GM12878 (cell line): ENCODE measurements at regions not wholly inside any gene's neighbourhood (a gene's known extent, or its start where the extent isn't known, plus 50 kb on each side); places are given as distances from the start of the nearest gene placed in this dataset.

ENCODE experiments used
- ATAC-seq: fragments of 200-7000 bp; cut with Tn5 transposase; 3 replicates; pipeline ENCODE4 v1.9.1; 2020; ENCODE audit warnings: mild to moderate bottlenecking, moderate library complexity
- BruUV-seq: library from RNA; stranded (reverse); fragments of 400-500 nt; replicated peaks from 2 replicates; lab custom pipeline; 2021; lab: Mats Ljungman, UMichigan
- CTCF ChIA-PET: fragments of 300-600 bp; sonication (Branson Sonifier 250); formaldehyde crosslinking; extraction: SDS; loops from one replicate; lab custom pipeline; 2021; ENCODE audit warnings: inconsistent platforms; lab: Yijun Ruan, JAX
- POLR2A ChIA-PET: fragments of 350-600 bp; formaldehyde crosslinking; extraction: SDS; loops from one replicate; lab custom pipeline; 2021; ENCODE audit warnings: inconsistent platforms; lab: Charles Lee
- RAD21 ChIA-PET: fragments of 300-600 bp; sonication (Branson Sonifier 250); formaldehyde crosslinking; loops from one replicate; lab custom pipeline; 2023; ENCODE audit warnings: antibody characterized with exemption; ENCODE audit not compliant: unreplicated experiment; lab: Charles Lee
- SMC1A ChIA-PET: fragments of 300-600 bp; sonication (Branson Sonifier 250); formaldehyde crosslinking; loops from one replicate; lab custom pipeline; 2023; ENCODE audit not compliant: unreplicated experiment, uncharacterized antibody; lab: Charles Lee
- DNase-seq: peaks from one replicate; pipeline ENCODE4 v3.0.0-alpha.2; 2011; ENCODE audit warnings: low read depth, low spot score
- FAIRE-seq: peaks from 3 replicates; lab custom pipeline; 2011; peaks lifted over from hg19 to GRCh38; lab: Jason Lieb, UNC
- H2AFZ ChIP-seq: 2 replicates; pipeline ENCODE4 v1.6.0; 2011; ENCODE audit warnings: low read depth, low read length, control low read depth; ENCODE audit not compliant: control insufficient read depth
- H3K27ac ChIP-seq: 2 replicates; pipeline ENCODE4 v1.5.1; 2011; ENCODE audit warnings: control low read depth; ENCODE audit not compliant: control insufficient read depth, insufficient read depth
- H3K27me3 ChIP-seq, 2 experiments: replicated peaks in 1 of 2; 2 replicates each; pipeline versions ENCODE4 v1.6.0 to v1.6.1; 2011; ENCODE audit warnings: low read length in 1 of 2; ENCODE audit not compliant: control insufficient read depth in 2 of 2, insufficient read depth in 2 of 2
- H3K36me3 ChIP-seq, 2 experiments: 2 replicates each; pipeline ENCODE4 v1.5.1; 2011; ENCODE audit warnings: low read length in 1 of 2; ENCODE audit not compliant: control insufficient read depth in 2 of 2, insufficient read depth in 2 of 2
- H3K4me1 ChIP-seq: 2 replicates; pipeline ENCODE4 v1.6.1; 2011; ENCODE audit warnings: mild to moderate bottlenecking, low read length, moderate library complexity, mixed read lengths; ENCODE audit not compliant: control insufficient read depth, insufficient read depth
- H3K4me2 ChIP-seq: 2 replicates; pipeline ENCODE4 v1.6.0; 2011; ENCODE audit warnings: control low read depth; ENCODE audit not compliant: control insufficient read depth, insufficient read depth
- H3K4me3 ChIP-seq: fragments of 200-600 bp; sonication (generic); 2 replicates; pipeline ENCODE4 v1.5.1; 2016
- H3K79me2 ChIP-seq: 2 replicates; pipeline ENCODE4 v1.6.0; 2011; ENCODE audit warnings: low read length; ENCODE audit not compliant: control insufficient read depth, insufficient read depth
- H3K9ac ChIP-seq: 2 replicates; pipeline ENCODE4 v1.8.0; 2011; ENCODE audit warnings: low read length, control low read depth, mixed read lengths; ENCODE audit not compliant: control insufficient read depth, insufficient read depth
- H3K9me3 ChIP-seq: replicated peaks from 3 replicates; pipeline ENCODE4 v1.5.1; 2011; ENCODE audit warnings: mild to moderate bottlenecking, low read length; ENCODE audit not compliant: control insufficient read depth, insufficient read depth
- H4K20me1 ChIP-seq: 2 replicates; pipeline ENCODE4 v1.6.0; 2011; ENCODE audit not compliant: control insufficient read depth, insufficient read depth
- BMI1 ChIP-seq: fragments of 450-650 bp; IDR thresholded peaks from 2 replicates; pipeline ENCODE4 v1.6.1; 2016; ENCODE audit warnings: mild to moderate bottlenecking, moderate library complexity, borderline replicate concordance
- KDM1A ChIP-seq: fragments of 200-600 bp; sonication (generic); IDR thresholded peaks from 2 replicates; pipeline ENCODE4 v1.6.1; 2016; ENCODE audit warnings: borderline replicate concordance
- NFYA ChIP-seq: IDR thresholded peaks from 2 replicates; pipeline ENCODE4 v1.6.1; 2011; ENCODE audit warnings: low read depth, mild to moderate bottlenecking, low read length, improper control_type of control experiment, borderline replicate concordance
- NR2F1 ChIP-seq: fragments of 450-650 bp; conservative IDR thresholded peaks from 2 replicates; pipeline ENCODE4 v1.6.1; 2017; ENCODE audit warnings: mild to moderate bottlenecking
- POLR2AphosphoS2 ChIP-seq: IDR thresholded peaks from 2 replicates; pipeline ENCODE4 v1.6.1; 2011; ENCODE audit warnings: low read depth, mild to moderate bottlenecking, low read length, improper control_type of control experiment, moderate library complexity
- RBBP5 ChIP-seq: fragments of 200-600 bp; sonication (generic); conservative IDR thresholded peaks from 2 replicates; pipeline ENCODE4 v1.6.1; 2016
- SIX5 ChIP-seq: IDR thresholded peaks from 2 replicates; pipeline ENCODE4 v1.6.1; 2011; ENCODE audit warnings: mild to moderate bottlenecking, low read depth, low read length, moderate library complexity; ENCODE audit not compliant: severe bottlenecking
- WRNIP1 ChIP-seq: IDR thresholded peaks from 2 replicates; pipeline ENCODE4 v1.6.1; 2011; ENCODE audit warnings: low read depth, low read length, improper control_type of control experiment, borderline replicate concordance
- WGBS: methylation state at CpG from one replicate; pipeline ENCODE4 v1.1.6; 2016; ENCODE audit warnings: low lambda C conversion rate; ENCODE audit not compliant: insufficient replicate concordance, insufficient coverage; ENCODE audit errors: missing lambda C conversion rate; 5-methylcytosine and 5-hydroxymethylcytosine counted together
- in situ Hi-C: fragments of 300-500 bp; cut with MboI; formaldehyde crosslinking; loops from 9 replicates; pipeline ENCODE4 v1.14.3; 2018; ENCODE audit warnings: mixed read lengths
- intact Hi-C: fragments of 100-400 bp; cut with micrococcal nuclease; formaldehyde crosslinking; loops from one replicate; pipeline ENCODE4 v1.14.2; 2022; ENCODE audit not compliant: unreplicated experiment
- TF ChIP-seq, protein P1 (sequence below): fragments of 450-650 bp; conservative IDR thresholded peaks from 2 replicates; pipeline ENCODE4 v1.6.1; 2017; ENCODE audit warnings: mild to moderate bottlenecking, moderate library complexity
- TF ChIP-seq, protein P2 (sequence below): fragments of 450-650 bp; IDR thresholded peaks from 2 replicates; pipeline ENCODE4 v1.6.1; 2016; ENCODE audit warnings: mild to moderate bottlenecking
- TF ChIP-seq, protein P3 (sequence below): IDR thresholded peaks from 2 replicates; pipeline ENCODE4 v1.6.1; 2012; ENCODE audit warnings: mild to moderate bottlenecking, low read depth, low read length
- TF ChIP-seq, protein P4 (sequence below): IDR thresholded peaks from 2 replicates; pipeline ENCODE4 v1.6.1; 2012; ENCODE audit warnings: low read depth, low read length, improper control_type of control experiment

DNA sequence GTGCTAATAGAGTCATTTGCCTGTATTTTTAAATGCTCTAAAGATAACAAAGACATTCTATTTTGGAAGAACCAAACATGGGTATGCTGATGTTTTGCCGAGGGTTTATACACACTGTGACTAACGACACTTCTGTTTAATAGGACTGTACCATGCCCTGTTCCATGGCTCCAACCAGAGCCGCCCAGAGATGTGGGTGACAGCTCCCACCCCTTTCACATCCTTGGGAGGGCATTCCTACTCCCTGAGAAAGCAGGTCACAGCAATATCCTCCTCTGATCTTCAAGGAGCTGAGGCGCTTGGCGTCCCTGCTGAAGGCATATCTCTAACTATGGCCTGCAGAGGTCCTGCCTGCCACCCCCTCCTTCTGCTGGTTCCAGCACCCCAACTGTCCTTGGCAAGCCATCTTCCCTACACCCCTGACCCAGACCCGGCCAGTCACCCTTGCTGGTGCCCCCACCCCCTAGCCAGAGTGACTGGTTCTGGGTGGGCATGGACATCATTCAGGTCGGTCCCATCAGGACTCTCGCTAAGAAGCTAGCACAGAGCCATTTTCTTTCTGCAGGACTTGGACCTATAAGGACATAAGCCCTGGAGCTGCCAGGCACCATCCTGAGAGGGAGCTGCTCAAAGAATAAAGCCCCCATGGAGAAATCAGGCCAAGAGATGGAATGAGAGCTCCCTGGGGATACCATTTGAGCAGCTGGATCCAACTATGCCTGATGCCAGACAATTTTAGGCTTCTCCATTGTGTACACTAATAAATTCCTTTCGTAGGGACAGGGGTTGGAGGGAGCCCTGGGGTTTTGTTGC is 381.3 kb downstream of the CTTN start:
- CTCF ChIA-PET, result interaction anchor here (0.8 kb wide), 1 partner anchor 312 kb away, joined by 3 read pairs; no protein-coding TSS in a partner anchor
- 44% methylated on average over 9 of the region's 9 CpGs for WGBS
- Histone ChIP-seq H3K27me3 (no peaks in the 10 kb centered on the region), H3K27ac (no peak overlapping the region), H3K4me2 (no peak overlapping the region), H3K4me3 (no peak overlapping the region), H2AFZ (no peak overlapping the region), H4K20me1 (no peaks in the 10 kb centered on the region), H3K79me2 (no peaks in the 10 kb centered on the region), H3K9me3 (no peaks in the 10 kb centered on the region), H3K4me1 (no peaks in the 10 kb centered on the region), H3K9ac (no peak overlapping the region), H3K36me3 (no peaks in the 10 kb centered on the region)
- intact Hi-C loops (no loop called here), in situ Hi-C loops (no loop called here)
- POLR2A ChIA-PET, result no interaction called here
- FAIRE-seq (no peak), ATAC-seq (no peak), DNase-seq (no peak)
- no TSS peak for BruUV-seq
- SMC1A ChIA-PET, result no interaction called here
- RAD21 ChIA-PET, result no interaction called here
- no peak for TF ChIP-seq KDM1A
- TF ChIP-seq BMI1, result no peak
- no peak for TF ChIP-seq RBBP5
- TF ChIP-seq, protein P1, sequence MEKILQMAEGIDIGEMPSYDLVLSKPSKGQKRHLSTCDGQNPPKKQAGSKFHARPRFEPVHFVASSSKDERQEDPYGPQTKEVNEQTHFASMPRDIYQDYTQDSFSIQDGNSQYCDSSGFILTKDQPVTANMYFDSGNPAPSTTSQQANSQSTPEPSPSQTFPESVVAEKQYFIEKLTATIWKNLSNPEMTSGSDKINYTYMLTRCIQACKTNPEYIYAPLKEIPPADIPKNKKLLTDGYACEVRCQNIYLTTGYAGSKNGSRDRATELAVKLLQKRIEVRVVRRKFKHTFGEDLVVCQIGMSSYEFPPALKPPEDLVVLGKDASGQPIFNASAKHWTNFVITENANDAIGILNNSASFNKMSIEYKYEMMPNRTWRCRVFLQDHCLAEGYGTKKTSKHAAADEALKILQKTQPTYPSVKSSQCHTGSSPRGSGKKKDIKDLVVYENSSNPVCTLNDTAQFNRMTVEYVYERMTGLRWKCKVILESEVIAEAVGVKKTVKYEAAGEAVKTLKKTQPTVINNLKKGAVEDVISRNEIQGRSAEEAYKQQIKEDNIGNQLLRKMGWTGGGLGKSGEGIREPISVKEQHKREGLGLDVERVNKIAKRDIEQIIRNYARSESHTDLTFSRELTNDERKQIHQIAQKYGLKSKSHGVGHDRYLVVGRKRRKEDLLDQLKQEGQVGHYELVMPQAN, result no peak
- TF ChIP-seq WRNIP1, result no peak
- TF ChIP-seq, protein P2, sequence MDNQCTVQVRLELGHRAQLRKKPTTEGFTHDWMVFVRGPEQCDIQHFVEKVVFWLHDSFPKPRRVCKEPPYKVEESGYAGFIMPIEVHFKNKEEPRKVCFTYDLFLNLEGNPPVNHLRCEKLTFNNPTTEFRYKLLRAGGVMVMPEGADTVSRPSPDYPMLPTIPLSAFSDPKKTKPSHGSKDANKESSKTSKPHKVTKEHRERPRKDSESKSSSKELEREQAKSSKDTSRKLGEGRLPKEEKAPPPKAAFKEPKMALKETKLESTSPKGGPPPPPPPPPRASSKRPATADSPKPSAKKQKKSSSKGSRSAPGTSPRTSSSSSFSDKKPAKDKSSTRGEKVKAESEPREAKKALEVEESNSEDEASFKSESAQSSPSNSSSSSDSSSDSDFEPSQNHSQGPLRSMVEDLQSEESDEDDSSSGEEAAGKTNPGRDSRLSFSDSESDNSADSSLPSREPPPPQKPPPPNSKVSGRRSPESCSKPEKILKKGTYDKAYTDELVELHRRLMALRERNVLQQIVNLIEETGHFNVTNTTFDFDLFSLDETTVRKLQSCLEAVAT, result no peak
- no peak for TF ChIP-seq NFYA
- no peak for TF ChIP-seq POLR2AphosphoS2
- TF ChIP-seq, protein P3, sequence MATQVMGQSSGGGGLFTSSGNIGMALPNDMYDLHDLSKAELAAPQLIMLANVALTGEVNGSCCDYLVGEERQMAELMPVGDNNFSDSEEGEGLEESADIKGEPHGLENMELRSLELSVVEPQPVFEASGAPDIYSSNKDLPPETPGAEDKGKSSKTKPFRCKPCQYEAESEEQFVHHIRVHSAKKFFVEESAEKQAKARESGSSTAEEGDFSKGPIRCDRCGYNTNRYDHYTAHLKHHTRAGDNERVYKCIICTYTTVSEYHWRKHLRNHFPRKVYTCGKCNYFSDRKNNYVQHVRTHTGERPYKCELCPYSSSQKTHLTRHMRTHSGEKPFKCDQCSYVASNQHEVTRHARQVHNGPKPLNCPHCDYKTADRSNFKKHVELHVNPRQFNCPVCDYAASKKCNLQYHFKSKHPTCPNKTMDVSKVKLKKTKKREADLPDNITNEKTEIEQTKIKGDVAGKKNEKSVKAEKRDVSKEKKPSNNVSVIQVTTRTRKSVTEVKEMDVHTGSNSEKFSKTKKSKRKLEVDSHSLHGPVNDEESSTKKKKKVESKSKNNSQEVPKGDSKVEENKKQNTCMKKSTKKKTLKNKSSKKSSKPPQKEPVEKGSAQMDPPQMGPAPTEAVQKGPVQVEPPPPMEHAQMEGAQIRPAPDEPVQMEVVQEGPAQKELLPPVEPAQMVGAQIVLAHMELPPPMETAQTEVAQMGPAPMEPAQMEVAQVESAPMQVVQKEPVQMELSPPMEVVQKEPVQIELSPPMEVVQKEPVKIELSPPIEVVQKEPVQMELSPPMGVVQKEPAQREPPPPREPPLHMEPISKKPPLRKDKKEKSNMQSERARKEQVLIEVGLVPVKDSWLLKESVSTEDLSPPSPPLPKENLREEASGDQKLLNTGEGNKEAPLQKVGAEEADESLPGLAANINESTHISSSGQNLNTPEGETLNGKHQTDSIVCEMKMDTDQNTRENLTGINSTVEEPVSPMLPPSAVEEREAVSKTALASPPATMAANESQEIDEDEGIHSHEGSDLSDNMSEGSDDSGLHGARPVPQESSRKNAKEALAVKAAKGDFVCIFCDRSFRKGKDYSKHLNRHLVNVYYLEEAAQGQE, result no peak
- TF ChIP-seq NR2F1, result no peak
- no peak for TF ChIP-seq SIX5
- TF ChIP-seq, protein P4, sequence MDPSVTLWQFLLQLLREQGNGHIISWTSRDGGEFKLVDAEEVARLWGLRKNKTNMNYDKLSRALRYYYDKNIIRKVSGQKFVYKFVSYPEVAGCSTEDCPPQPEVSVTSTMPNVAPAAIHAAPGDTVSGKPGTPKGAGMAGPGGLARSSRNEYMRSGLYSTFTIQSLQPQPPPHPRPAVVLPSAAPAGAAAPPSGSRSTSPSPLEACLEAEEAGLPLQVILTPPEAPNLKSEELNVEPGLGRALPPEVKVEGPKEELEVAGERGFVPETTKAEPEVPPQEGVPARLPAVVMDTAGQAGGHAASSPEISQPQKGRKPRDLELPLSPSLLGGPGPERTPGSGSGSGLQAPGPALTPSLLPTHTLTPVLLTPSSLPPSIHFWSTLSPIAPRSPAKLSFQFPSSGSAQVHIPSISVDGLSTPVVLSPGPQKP, result no peak
